Mesothelial cell of epicardium (in vitro differentiated cells): ENCODE measurements at regions not wholly inside any gene's neighbourhood (a gene's known extent, or its start where the extent isn't known, plus 50 kb on each side); places are given as distances from the start of the nearest gene placed in this dataset.

Experiments used
- DNase-seq, 2 experiments: peaks; one replicate each; pipeline ENCODE4 v3.0.0; 2021; ENCODE audit warnings: low spot score in 2 of 2; ENCODE audit not compliant: unreplicated experiment in 2 of 2
- H3K27ac Mint-ChIP-seq: 2 replicates; pipeline ENCODE4 v1.8.0; 2021; ENCODE audit warnings: mixed read lengths
- H3K27me3 Mint-ChIP-seq: 2 replicates; pipeline ENCODE4 v1.8.0; 2021; ENCODE audit warnings: low read depth, mixed read lengths
- H3K36me3 Mint-ChIP-seq: 2 replicates; pipeline ENCODE4 v1.8.0; 2021; ENCODE audit warnings: mixed read lengths
- H3K4me1 Mint-ChIP-seq: 2 replicates; pipeline ENCODE4 v1.8.0; 2021; ENCODE audit warnings: mixed read lengths
- H3K4me3 Mint-ChIP-seq: 2 replicates; pipeline ENCODE4 v1.8.0; 2021; ENCODE audit warnings: mild to moderate bottlenecking, moderate library complexity, mixed read lengths
- H3K9me3 Mint-ChIP-seq: 2 replicates; pipeline ENCODE4 v1.8.0; 2021; ENCODE audit warnings: mixed read lengths
- TF ChIP-seq, protein P1 (sequence below): fragments of 200-600 bp; sonication (generic); IDR thresholded peaks from one replicate; pipeline ENCODE4 v1.5.0; 2021; ENCODE audit warnings: antibody characterized with exemption; ENCODE audit not compliant: unreplicated experiment

DNA sequence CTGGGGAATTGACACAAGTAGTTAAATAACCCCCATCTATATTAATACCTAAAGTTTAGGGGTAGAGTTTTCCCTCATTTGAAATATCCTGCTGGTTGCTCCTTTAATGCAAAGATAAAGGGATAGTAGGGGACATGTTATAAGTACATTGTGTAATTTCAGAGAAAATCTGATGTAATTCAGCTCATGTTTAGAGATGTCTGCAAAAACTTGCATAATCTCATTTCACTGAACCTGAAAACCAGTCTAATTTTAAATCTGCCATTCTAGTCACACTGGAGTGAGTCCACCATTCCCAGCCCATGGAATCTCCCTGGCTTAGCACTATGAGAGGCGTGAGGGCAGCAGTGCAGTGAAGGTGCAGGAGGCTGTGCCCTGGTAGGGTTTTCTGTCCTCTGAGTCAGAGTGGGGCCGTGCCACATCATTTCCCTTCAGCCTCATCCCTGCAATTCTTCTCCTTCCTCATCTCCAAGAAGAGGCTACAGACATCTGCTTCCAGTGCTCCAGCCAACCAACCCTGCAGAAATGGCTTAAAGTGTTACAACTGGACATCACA lies 246.3 kb upstream of the UMPS start:
- Mint-ChIP-seq H3K27me3 (no peaks in the 10 kb centered on the region), H3K36me3 (peaks cover 24% of the 10 kb centered on the region), H3K9me3 (no peaks in the 10 kb centered on the region), H3K4me1 (peaks cover 2% of the 10 kb centered on the region), H3K4me3 (no peak overlapping the region), H3K27ac (no peak overlapping the region)
- DNase-seq = no peak
- TF ChIP-seq, protein P1, sequence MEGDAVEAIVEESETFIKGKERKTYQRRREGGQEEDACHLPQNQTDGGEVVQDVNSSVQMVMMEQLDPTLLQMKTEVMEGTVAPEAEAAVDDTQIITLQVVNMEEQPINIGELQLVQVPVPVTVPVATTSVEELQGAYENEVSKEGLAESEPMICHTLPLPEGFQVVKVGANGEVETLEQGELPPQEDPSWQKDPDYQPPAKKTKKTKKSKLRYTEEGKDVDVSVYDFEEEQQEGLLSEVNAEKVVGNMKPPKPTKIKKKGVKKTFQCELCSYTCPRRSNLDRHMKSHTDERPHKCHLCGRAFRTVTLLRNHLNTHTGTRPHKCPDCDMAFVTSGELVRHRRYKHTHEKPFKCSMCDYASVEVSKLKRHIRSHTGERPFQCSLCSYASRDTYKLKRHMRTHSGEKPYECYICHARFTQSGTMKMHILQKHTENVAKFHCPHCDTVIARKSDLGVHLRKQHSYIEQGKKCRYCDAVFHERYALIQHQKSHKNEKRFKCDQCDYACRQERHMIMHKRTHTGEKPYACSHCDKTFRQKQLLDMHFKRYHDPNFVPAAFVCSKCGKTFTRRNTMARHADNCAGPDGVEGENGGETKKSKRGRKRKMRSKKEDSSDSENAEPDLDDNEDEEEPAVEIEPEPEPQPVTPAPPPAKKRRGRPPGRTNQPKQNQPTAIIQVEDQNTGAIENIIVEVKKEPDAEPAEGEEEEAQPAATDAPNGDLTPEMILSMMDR = no peak

DNA sequence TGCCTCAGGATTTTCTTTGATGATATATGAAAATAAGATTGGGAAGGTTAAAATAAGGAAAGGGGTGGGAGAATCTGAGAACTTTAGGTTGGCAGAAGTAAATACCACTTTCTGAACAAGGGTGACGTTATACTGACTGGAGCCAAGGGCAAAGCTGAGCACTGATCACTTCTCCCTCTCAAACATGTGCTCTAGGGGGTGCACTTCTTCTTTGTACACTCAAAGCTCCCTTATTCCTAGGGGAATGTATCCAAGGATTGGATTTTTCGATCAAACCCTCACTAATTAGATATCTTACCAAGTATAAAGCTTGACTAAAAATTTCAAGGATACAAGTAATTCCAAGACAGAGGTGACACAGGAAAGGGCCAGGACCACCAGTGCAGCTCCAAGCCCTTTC lies 243.9 kb upstream of the UMPS start:
- H3K4me3 Mint-ChIP-seq = no peak overlapping the region
- no peak overlapping the region for H3K27ac Mint-ChIP-seq
- H3K27me3 Mint-ChIP-seq = no peaks in the 10 kb centered on the region
- peaks cover 2% of the 10 kb centered on the region for H3K4me1 Mint-ChIP-seq
- DNase-seq = no peak
- TF ChIP-seq, protein P1 = no peak
- H3K36me3 Mint-ChIP-seq = peaks cover 31% of the 10 kb centered on the region
- no peaks in the 10 kb centered on the region for H3K9me3 Mint-ChIP-seq

DNA sequence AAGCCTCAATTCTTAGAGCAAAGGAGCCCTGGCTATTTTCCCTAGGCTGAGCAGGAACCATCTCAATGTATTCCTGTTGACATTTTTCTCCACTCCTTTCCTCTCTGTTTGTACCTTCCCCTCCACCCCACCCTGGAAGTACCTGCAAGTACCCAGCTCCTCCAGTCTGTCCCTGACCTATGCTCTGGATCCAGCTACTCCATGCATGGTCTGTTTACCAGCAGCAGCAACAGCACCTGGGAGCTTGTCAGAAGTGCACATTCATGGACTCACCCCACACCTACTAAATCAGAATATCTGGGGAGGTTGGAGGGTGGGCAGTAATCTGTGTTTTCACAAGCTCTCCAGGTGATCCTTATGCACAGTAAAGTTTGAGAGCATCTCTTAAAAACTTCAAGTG lies 240.7 kb upstream of the UMPS start:
- Mint-ChIP-seq H3K27me3 (no peaks in the 10 kb centered on the region), H3K4me1 (peaks cover 2% of the 10 kb centered on the region), H3K27ac (no peak overlapping the region), H3K36me3 (peaks cover 23% of the 10 kb centered on the region), H3K4me3 (no peak overlapping the region), H3K9me3 (no peaks in the 10 kb centered on the region)
- DNase-seq = no peak
- TF ChIP-seq, protein P1 = no peak

DNA sequence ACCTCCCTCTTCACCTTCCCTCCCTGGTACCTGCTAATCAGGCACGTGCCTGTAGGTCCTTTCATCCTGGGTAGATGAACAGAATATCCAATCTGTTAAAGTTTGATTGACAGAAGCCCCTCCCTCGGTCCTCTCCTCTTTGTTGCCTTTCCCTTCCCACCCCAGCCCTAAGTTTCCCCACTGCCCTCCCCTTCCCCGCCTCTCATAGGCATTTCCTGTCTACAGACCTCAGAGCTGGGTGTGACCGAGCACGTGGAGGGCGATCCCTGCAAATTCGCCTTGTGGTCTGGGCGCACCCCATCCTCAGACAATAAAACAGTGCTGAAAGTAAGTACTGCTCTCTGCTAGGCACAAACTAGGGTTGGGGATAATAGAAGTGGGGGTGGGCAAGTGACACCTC lies 239.2 kb upstream of the UMPS start:
- Mint-ChIP-seq H3K27ac (no peak overlapping the region), H3K36me3 (peaks cover 21% of the 10 kb centered on the region), H3K9me3 (no peaks in the 10 kb centered on the region), H3K4me1 (peaks cover 2% of the 10 kb centered on the region), H3K4me3 (no peak overlapping the region), H3K27me3 (no peaks in the 10 kb centered on the region)
- TF ChIP-seq, protein P1 = no peak
- no peak for DNase-seq

DNA sequence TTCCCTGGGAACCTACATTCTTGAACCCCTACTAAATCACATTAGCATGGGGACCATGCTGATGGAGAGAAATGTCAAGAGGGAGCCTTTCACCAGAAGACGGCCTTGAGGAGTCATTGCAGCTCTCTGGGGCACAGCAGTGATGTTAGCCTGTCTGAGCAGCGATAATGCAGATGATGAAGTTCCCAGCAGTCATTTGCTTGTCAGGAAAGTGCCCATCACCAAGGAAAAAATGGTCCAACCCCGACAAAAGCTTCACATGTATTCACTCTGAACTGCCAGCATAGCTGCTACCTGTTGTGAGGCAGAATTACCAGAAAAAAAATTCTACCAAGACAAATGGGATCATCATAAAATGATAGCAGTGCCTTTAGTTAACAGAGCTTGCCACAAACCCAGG lies 238.4 kb upstream of the UMPS start:
- H3K27ac Mint-ChIP-seq = no peak overlapping the region
- H3K27me3 Mint-ChIP-seq = no peaks in the 10 kb centered on the region
- H3K9me3 Mint-ChIP-seq = no peaks in the 10 kb centered on the region
- TF ChIP-seq, protein P1 = no peak
- H3K36me3 Mint-ChIP-seq = peaks cover 21% of the 10 kb centered on the region
- H3K4me3 Mint-ChIP-seq = no peak overlapping the region
- no peak for DNase-seq
- H3K4me1 Mint-ChIP-seq = peaks cover 2% of the 10 kb centered on the region

DNA sequence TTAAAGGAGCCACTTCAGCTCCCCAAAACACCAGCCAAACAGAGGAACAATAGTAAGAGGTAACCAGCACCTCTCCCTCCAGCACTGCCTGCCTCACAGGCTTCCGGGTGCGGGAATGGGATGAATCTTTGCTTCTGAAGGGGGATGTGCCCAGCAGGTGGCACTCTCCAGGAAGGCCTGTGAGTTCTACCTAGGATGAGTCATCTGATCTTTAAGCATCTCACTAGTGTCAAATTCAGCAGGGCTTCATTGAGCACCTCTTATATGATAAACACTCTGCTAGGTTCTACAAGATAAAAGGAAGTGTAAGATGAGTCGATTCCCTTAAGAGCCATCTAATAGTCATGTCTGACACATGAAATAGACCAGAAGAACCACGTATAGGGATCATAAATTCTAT lies 237.4 kb upstream of the UMPS start:
- H3K27ac Mint-ChIP-seq = no peak overlapping the region
- DNase-seq = no peak
- TF ChIP-seq, protein P1 = no peak
- no peaks in the 10 kb centered on the region for H3K9me3 Mint-ChIP-seq
- H3K4me1 Mint-ChIP-seq = peaks cover under 1% of the 10 kb centered on the region
- peaks cover 21% of the 10 kb centered on the region for H3K36me3 Mint-ChIP-seq
- no peak overlapping the region for H3K4me3 Mint-ChIP-seq
- H3K27me3 Mint-ChIP-seq = no peaks in the 10 kb centered on the region
